Aorta (tissue), 5 donors: ENCODE measurements at regions not wholly inside any gene's neighbourhood (a gene's known extent, or its start where the extent isn't known, plus 50 kb on each side); places are given as distances from the start of the nearest gene placed in this dataset.
"Not testable (repeated sequence)": the region's sequence is repeated elsewhere in the genome, so short reads cannot be mapped to it uniquely, and the experiment has no call there.

Source experiments
- ATAC-seq: fragments of 200-7000 bp; cut with Tn5 transposase; one replicate; pipeline ENCODE4 v1.9.1; 2022; ENCODE audit warnings: moderate library complexity; ENCODE audit not compliant: low FRiP score
- DNase-seq, 2 donors: peaks; one replicate each; pipeline ENCODE4 v3.0.0-alpha.2; 2020
- H3K27ac ChIP-seq, 2 donors: one replicate each; pipeline ENCODE4 v1.5.1; 2013; ENCODE audit warnings: low read length in 2 of 2, mild to moderate bottlenecking in 2 of 2, moderate library complexity in 2 of 2, control low read depth in 1 of 2, inconsistent platforms in 1 of 2, low read depth in 1 of 2
- H3K27me3 ChIP-seq, 2 donors: one replicate each; pipeline ENCODE4 v1.6.1; 2013; ENCODE audit warnings: control low read depth in 1 of 2, low read length in 1 of 2, mild to moderate bottlenecking in 1 of 2, moderate library complexity in 1 of 2; ENCODE audit not compliant: insufficient read depth in 2 of 2, control insufficient read depth in 1 of 2
- H3K36me3 ChIP-seq, 2 donors: one replicate each; pipeline ENCODE4 v1.6.1; 2013; ENCODE audit warnings: control low read depth in 1 of 2, low read length in 1 of 2, mild to moderate bottlenecking in 1 of 2; ENCODE audit not compliant: insufficient read depth in 2 of 2, control insufficient read depth in 1 of 2
- H3K4me1 ChIP-seq, 2 donors: one replicate each; pipeline ENCODE4 v1.6.1; 2013; ENCODE audit warnings: low read length in 2 of 2, control low read depth in 1 of 2, mild to moderate bottlenecking in 1 of 2, moderate library complexity in 1 of 2; ENCODE audit not compliant: insufficient read depth in 2 of 2, control insufficient read depth in 1 of 2
- H3K4me3 ChIP-seq, 2 donors: one replicate each; pipeline ENCODE4 v1.5.1; 2013; ENCODE audit warnings: low read length in 2 of 2, control low read depth in 1 of 2, mild to moderate bottlenecking in 1 of 2
- H3K9me3 ChIP-seq: one replicate; pipeline ENCODE4 v1.6.1; 2013; ENCODE audit warnings: mild to moderate bottlenecking, low read length; ENCODE audit not compliant: control insufficient read depth
- WGBS, 2 donors: extraction: QIAGEN DNeasy Blood & Tissue Kit; methylation state at CpG; one replicate each; pipeline ENCODE4 v1.1.7; 2013; 5-methylcytosine and 5-hydroxymethylcytosine counted together
- intact Hi-C, 2 donors: fragments of 100-400 bp; cut with DNase I; formaldehyde crosslinking; loops; one replicate each; pipeline versions ENCODE4 v1.14.2 to v1.15.0; 2022
- donor health status: healthy with polysubstance abuse.
- donor health status: Bipolar disorder and iron deficiency.
- donor health status: DM: no; HTN: no; CAD: no.
- donor health status: DM: no; HTN: no; CAD: no.
- donor health status: DM: yes; HTN: yes; CAD: no.

- H3K27me3 ChIP-seq, H3K4me3 ChIP-seq, H3K9me3 ChIP-seq, DNase-seq, H3K27ac ChIP-seq, intact Hi-C loops, H3K36me3 ChIP-seq, H3K4me1 ChIP-seq, ATAC-seq: not testable (repeated sequence)
- WGBS, 2 donors, result no CpG with 5 or more reads among the region's 20 CpGs
Measured at GRCh38 chr21:5162693-5163574, 5358.4 kb upstream of the TPTE start.

- H3K36me3 ChIP-seq, H3K27me3 ChIP-seq, H3K4me3 ChIP-seq, H3K27ac ChIP-seq, H3K9me3 ChIP-seq, DNase-seq, ATAC-seq, intact Hi-C loops, H3K4me1 ChIP-seq: not testable (repeated sequence)
- WGBS, 2 donors, result no CpG with 5 or more reads among the region's 7 CpGs
Measured at GRCh38 chr21:5165829-5166228, 5355.6 kb upstream of the TPTE start.
